Dendritic cell treated with granulocyte-macrophage colony-stimulating factor and Interleukin-4, amounts not matched to agents 40 ng/mL and 50 ng/mL, for 4 days (primary cell): ENCODE measurements at regions not wholly inside any gene's neighbourhood (a gene's known extent, or its start where the extent isn't known, plus 50 kb on each side); places are given as distances from the start of the nearest gene placed in this dataset.

Experiments
- H3K27ac Mint-ChIP-seq: one replicate; pipeline ENCODE4 v1.8.0; 2022; ENCODE audit warnings: mild to moderate bottlenecking, mixed read lengths
- H3K27me3 Mint-ChIP-seq: one replicate; pipeline ENCODE4 v1.8.0; 2022; ENCODE audit warnings: mild to moderate bottlenecking, mixed read lengths
- H3K36me3 Mint-ChIP-seq: one replicate; pipeline ENCODE4 v1.8.0; 2022; ENCODE audit warnings: low read depth, mixed read lengths
- H3K4me1 Mint-ChIP-seq: one replicate; pipeline ENCODE4 v1.8.0; 2022; ENCODE audit warnings: low read depth, mixed read lengths
- H3K4me3 Mint-ChIP-seq: one replicate; pipeline ENCODE4 v1.8.0; 2022; ENCODE audit warnings: mild to moderate bottlenecking, moderate library complexity, mixed read lengths
- H3K9me3 Mint-ChIP-seq: one replicate; pipeline ENCODE4 v1.8.0; 2022; ENCODE audit warnings: mixed read lengths
- intact Hi-C: fragments of 100-400 bp; cut with micrococcal nuclease; formaldehyde crosslinking; loops from one replicate; pipeline ENCODE4 v1.15.0; 2022

- intact Hi-C loops: no loop called here
- Mint-ChIP-seq H3K36me3 (no peaks in the 10 kb centered on the region), H3K27ac (no peak overlapping the region), H3K4me3 (no peak overlapping the region), H3K9me3 (peaks cover 30% of the 10 kb centered on the region), H3K27me3 (no peaks in the 10 kb centered on the region), H3K4me1 (no peaks in the 10 kb centered on the region)
These were observed 86.8 kb downstream of the MAIP1 start for GRCh38 chr2:200042102-200042735.

DNA sequence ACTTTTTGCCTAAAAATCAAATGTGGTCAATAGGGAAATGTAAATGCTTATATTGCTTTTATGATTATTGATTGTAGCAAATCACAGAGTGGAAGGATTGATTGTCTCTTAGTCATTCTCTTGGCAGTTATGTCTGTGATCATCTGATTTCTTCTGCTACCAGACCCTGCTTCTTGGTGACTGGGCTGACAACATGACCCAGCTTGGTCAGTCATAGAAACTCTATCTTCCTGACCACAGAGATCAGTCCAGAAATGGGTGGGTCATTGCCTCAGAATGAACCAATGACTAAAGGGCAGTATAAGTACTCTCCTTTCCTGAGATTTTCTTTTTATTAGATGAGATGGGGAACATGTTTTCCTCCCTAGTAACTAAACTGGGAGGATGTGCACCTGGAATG is 87.6 kb downstream of the MAIP1 start:
- Mint-ChIP-seq H3K27ac (no peak overlapping the region), H3K36me3 (no peaks in the 10 kb centered on the region), H3K27me3 (no peaks in the 10 kb centered on the region), H3K4me3 (no peak overlapping the region), H3K4me1 (no peaks in the 10 kb centered on the region), H3K9me3 (peaks cover 34% of the 10 kb centered on the region)
- intact Hi-C loops: no loop called here

- Mint-ChIP-seq H3K4me3 (no peak overlapping the region), H3K27ac (no peak overlapping the region), H3K36me3 (no peaks in the 10 kb centered on the region), H3K27me3 (no peaks in the 10 kb centered on the region), H3K9me3 (peaks cover 34% of the 10 kb centered on the region), H3K4me1 (no peaks in the 10 kb centered on the region)
- intact Hi-C loops: no loop called here
These were observed 89.1 kb downstream of the MAIP1 start for GRCh38 chr2:200044453-200044852.

- H3K4me3 Mint-ChIP-seq: no peak overlapping the region
- no peaks in the 10 kb centered on the region for H3K36me3 Mint-ChIP-seq
- H3K27ac Mint-ChIP-seq: no peak overlapping the region
- intact Hi-C loops: no loop called here
- H3K4me1 Mint-ChIP-seq: no peaks in the 10 kb centered on the region
- no peaks in the 10 kb centered on the region for H3K27me3 Mint-ChIP-seq
- peaks cover 34% of the 10 kb centered on the region for H3K9me3 Mint-ChIP-seq
These were observed 93.0 kb downstream of the MAIP1 start for GRCh38 chr2:200048421-200048820.

DNA sequence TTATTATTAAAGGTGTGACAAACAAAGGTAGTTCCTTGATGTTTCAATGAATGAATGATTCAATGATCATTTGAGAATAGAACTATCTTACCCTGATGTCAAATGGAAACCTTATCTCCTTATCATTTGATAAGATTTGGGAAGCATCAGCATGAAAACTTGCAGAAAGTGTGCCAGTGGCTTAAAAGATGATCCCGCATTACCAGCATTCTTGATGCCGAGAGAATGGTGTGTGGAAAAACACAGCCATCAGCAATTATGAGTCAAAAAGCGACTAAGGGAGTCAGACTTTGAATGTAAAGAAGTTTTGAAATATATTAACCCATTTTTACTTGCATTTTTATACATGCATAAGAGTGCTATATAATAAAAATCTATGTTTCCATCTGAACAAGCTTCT is 93.7 kb downstream of the MAIP1 start:
- intact Hi-C loops: no loop called here
- H3K9me3 Mint-ChIP-seq: peaks cover 34% of the 10 kb centered on the region
- H3K27ac Mint-ChIP-seq: no peak overlapping the region
- no peaks in the 10 kb centered on the region for H3K27me3 Mint-ChIP-seq
- no peaks in the 10 kb centered on the region for H3K4me1 Mint-ChIP-seq
- H3K36me3 Mint-ChIP-seq: no peaks in the 10 kb centered on the region
- H3K4me3 Mint-ChIP-seq: no peak overlapping the region

- H3K9me3 Mint-ChIP-seq: peaks cover 15% of the 10 kb centered on the region
- H3K4me3 Mint-ChIP-seq: no peak overlapping the region
- no peak overlapping the region for H3K27ac Mint-ChIP-seq
- intact Hi-C loops: no loop called here
- peaks cover 2% of the 10 kb centered on the region for H3K4me1 Mint-ChIP-seq
- H3K27me3 Mint-ChIP-seq: no peaks in the 10 kb centered on the region
- H3K36me3 Mint-ChIP-seq: no peaks in the 10 kb centered on the region
These were observed 95.7 kb downstream of the MAIP1 start for GRCh38 chr2:200050921-200051610.

DNA sequence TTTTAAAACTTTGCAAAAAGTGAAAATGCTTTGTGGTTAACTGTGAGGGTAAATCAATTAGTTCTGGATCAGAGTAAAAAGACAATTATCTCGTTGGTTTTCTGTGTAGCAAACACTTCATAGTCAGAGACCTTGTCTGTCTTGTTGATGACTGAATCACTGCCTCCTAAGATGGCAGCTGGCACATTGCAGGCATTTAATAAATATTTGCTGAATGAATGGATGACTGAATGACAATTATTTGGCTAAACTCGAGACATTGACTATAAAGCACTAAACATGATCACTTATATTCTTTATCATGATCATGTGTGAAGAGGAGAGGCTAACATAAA is 96.2 kb downstream of the MAIP1 start:
- intact Hi-C loops: no loop called here
- H3K27ac Mint-ChIP-seq: no peak overlapping the region
- peaks cover 13% of the 10 kb centered on the region for H3K9me3 Mint-ChIP-seq
- H3K36me3 Mint-ChIP-seq: no peaks in the 10 kb centered on the region
- peaks cover 5% of the 10 kb centered on the region for H3K4me1 Mint-ChIP-seq
- no peaks in the 10 kb centered on the region for H3K27me3 Mint-ChIP-seq
- H3K4me3 Mint-ChIP-seq: no peak overlapping the region

GRCh38 chr2:200052627-200053026 is 97.2 kb downstream of the MAIP1 start:
- H3K27me3 Mint-ChIP-seq: no peaks in the 10 kb centered on the region
- H3K4me1 Mint-ChIP-seq: peaks cover 5% of the 10 kb centered on the region

DNA sequence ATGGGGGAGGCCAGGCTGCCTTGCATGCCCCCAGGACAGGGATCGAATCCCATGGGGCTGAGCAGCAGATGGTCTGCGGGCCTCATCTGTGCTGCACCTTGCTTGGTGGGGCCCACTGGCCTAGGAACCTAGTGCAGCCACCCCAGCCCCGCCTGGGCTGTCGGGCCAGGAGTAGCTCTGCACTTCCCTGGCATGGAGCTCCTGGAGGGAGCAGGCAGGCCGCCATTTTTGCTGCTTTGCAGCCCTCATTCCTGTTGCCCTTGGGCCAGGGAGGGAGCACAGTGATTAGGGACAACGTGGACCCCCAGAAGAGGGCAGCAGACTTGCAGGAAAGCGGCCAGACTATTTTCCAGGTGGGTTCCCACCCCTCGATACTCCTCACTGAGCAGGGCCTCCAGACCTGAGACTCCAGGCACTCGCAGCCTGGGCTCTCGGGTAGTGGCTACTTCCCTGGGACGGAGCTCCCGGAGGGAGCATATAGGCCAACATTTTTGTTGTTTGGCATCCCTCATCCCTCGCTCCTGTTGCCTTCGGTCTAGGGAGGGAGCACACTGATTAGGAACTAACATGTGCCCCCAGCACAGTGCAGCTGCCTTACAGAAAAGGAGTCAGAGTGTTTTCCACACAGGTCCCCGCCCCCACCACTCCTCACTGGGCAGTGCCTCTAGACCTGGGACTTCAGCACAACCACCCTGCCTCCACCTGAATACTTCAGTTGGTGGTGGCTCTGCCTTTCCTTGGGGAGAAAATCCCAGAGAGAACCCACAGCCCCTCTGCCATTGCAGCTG is 99.5 kb downstream of the MAIP1 start:
- Mint-ChIP-seq H3K27ac (no peak overlapping the region), H3K4me1 (peaks cover 5% of the 10 kb centered on the region), H3K4me3 (no peak overlapping the region), H3K36me3 (no peaks in the 10 kb centered on the region), H3K9me3 (peaks cover 25% of the 10 kb centered on the region), H3K27me3 (no peaks in the 10 kb centered on the region)
- intact Hi-C loops: no loop called here

More at GRCh38 chr2:200052627-200053026, 97.2 kb downstream of the MAIP1 start:
- no peaks in the 10 kb centered on the region for H3K36me3 Mint-ChIP-seq
- intact Hi-C loops: no loop called here
- no peak overlapping the region for H3K4me3 Mint-ChIP-seq
- no peak overlapping the region for H3K27ac Mint-ChIP-seq
- peaks cover 13% of the 10 kb centered on the region for H3K9me3 Mint-ChIP-seq

DNA sequence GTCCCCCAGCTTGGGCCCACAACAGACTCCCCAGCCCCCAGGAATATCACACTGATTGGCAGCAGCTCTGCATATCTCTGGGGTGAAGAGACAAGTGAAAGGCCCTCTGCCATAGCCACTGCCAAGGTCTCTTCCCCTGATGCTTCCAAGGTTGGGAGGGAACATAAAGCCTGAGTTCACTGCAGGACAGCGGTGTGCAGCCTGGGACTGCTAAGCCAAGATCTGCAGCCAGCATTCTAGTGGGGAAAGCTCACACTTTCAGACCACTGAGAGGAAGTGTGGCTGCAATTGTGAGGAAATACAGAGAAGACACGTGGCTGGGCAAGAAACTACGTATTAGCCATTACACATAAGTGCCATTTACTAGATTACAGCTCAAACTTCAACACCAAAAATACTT is 100.7 kb downstream of the MAIP1 start:
- intact Hi-C loops: no loop called here
- Mint-ChIP-seq H3K9me3 (peaks cover 25% of the 10 kb centered on the region), H3K4me3 (no peak overlapping the region), H3K27me3 (no peaks in the 10 kb centered on the region), H3K4me1 (peaks cover 5% of the 10 kb centered on the region), H3K36me3 (no peaks in the 10 kb centered on the region), H3K27ac (no peak overlapping the region)

GRCh38 chr2:200063155-200063554 is 107.8 kb downstream of the MAIP1 start:
- H3K27me3 Mint-ChIP-seq: peaks cover 1% of the 10 kb centered on the region
- no peak overlapping the region for H3K4me3 Mint-ChIP-seq
- H3K27ac Mint-ChIP-seq: no peak overlapping the region
- intact Hi-C loops: no loop called here
- H3K9me3 Mint-ChIP-seq: peaks cover 6% of the 10 kb centered on the region
- H3K4me1 Mint-ChIP-seq: no peaks in the 10 kb centered on the region
- no peaks in the 10 kb centered on the region for H3K36me3 Mint-ChIP-seq

- Mint-ChIP-seq H3K27me3 (peaks cover 1% of the 10 kb centered on the region), H3K4me3 (no peak overlapping the region), H3K4me1 (no peaks in the 10 kb centered on the region), H3K27ac (no peak overlapping the region), H3K36me3 (no peaks in the 10 kb centered on the region), H3K9me3 (no peaks in the 10 kb centered on the region)
- intact Hi-C loops: no loop called here
These were observed 109.5 kb downstream of the MAIP1 start for GRCh38 chr2:200064879-200065278.

DNA sequence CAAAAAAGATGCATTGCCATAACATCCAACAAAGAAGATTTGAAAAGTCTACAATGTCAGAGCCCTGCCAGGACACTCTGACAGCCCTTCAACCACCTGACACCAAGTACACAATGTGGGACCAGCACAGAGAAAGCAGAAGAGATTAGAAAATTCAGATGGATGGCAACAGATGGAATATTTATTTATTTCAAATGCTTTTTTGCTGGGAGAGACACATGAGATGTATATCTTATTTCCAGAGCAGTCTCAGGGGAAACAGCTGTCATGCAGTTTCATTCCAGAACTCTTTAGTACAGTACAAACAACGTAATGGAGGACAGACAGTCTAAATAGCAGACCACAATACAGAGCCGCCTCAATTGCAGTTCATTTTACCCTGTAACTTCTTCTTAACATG is 110.1 kb downstream of the MAIP1 start:
- intact Hi-C loops: no loop called here
- no peaks in the 10 kb centered on the region for H3K4me1 Mint-ChIP-seq
- H3K9me3 Mint-ChIP-seq: no peaks in the 10 kb centered on the region
- H3K27ac Mint-ChIP-seq: no peak overlapping the region
- H3K27me3 Mint-ChIP-seq: peaks cover 1% of the 10 kb centered on the region
- H3K36me3 Mint-ChIP-seq: no peaks in the 10 kb centered on the region
- no peak overlapping the region for H3K4me3 Mint-ChIP-seq

DNA sequence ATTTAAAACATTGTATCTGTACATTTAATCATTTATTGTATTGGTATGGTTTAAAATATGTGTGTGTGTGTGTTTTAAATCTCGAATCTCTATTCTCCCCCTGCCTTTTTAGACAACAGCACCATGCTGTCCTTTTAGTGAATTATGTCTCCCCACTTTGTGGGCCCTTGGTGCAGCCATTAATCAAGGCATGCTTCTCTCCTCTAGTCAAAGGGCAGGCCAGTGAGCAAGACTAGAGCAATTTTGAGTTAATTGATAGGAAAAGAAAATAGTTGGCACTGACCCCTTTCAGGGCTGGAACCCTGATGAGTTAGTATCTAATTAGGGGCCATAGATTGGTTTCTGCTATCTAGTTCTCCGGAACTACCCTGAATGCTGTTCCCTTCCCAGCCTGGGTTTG is 111.0 kb downstream of the MAIP1 start:
- intact Hi-C loops: no loop called here
- peaks cover 5% of the 10 kb centered on the region for H3K9me3 Mint-ChIP-seq
- peaks cover 1% of the 10 kb centered on the region for H3K27me3 Mint-ChIP-seq
- no peak overlapping the region for H3K27ac Mint-ChIP-seq
- H3K4me1 Mint-ChIP-seq: no peaks in the 10 kb centered on the region
- H3K36me3 Mint-ChIP-seq: no peaks in the 10 kb centered on the region
- H3K4me3 Mint-ChIP-seq: no peak overlapping the region
